PFSK-1 (cell line): ENCODE measurements at regions not wholly inside any gene's neighbourhood (a gene's known extent, or its start where the extent isn't known, plus 50 kb on each side); places are given as distances from the start of the nearest gene placed in this dataset.

Source experiments
- POLR2AphosphoS5 ChIP-seq: IDR thresholded peaks from 2 replicates; pipeline ENCODE4 v1.6.1; 2012; ENCODE audit warnings: low read depth, mild to moderate bottlenecking, control low read depth, low read length, moderate library complexity
- REST ChIP-seq, 2 experiments: IDR thresholded peaks; 2 replicates each; pipeline versions ENCODE4 v1.6.1 to v1.8.0; 2011 to 2012; ENCODE audit warnings: low read depth in 2 of 2, low read length in 2 of 2, control low read depth in 1 of 2, inconsistent platforms in 1 of 2, mild to moderate bottlenecking in 1 of 2, moderate library complexity in 1 of 2; ENCODE audit not compliant: insufficient read depth in 1 of 2
- SIN3A ChIP-seq: IDR thresholded peaks from 2 replicates; pipeline ENCODE4 v1.6.1; 2012; ENCODE audit warnings: mild to moderate bottlenecking, low read length, moderate library complexity, borderline replicate concordance; ENCODE audit not compliant: insufficient read depth
- TAF1 ChIP-seq: IDR thresholded peaks from 2 replicates; pipeline ENCODE4 v1.6.1; 2012; ENCODE audit warnings: low read length, control low read depth, borderline replicate concordance; ENCODE audit not compliant: insufficient read depth

- no peak for TF ChIP-seq TAF1
- no peak for TF ChIP-seq REST (IDR thresholded peaks at IDR 0.05; ENCODE audit: insufficient read depth in 1 of 2, low read depth in 2 of 2, low read length in 2 of 2)
- no peak for TF ChIP-seq POLR2AphosphoS5
- TF ChIP-seq SIN3A, result no peak
Measured at GRCh38 chr4:23001478-23001877, 308.7 kb downstream of the GBA3 start.
